ENCODE measurements at regions not wholly inside any gene's neighbourhood (a gene's known extent, or its start where the extent isn't known, plus 50 kb on each side); places are given as distances from the start of the nearest gene placed in this dataset.

- Histone ChIP-seq H3K4me3 (no peak overlapping the region), H3K9me3 (replicated peaks in 1 of 11) (peaks cover 7 to 18% (median 12%) of the 10 kb centered on the region in 11 experiments; a peak in 17 of 22 replicates), H3K27me3 (no peaks in the 10 kb centered on the region), H3K9ac (no peak overlapping the region), H4K20me1 (no peaks in the 10 kb centered on the region), H3K27ac (no peak overlapping the region), H3K4me2 (no peak overlapping the region), H3K36me3 (no peaks in the 10 kb centered on the region; a peak in 1 of 22 replicates), H3K4me1 (peaks cover 0 to 6% (median 0%) of the 10 kb centered on the region in 10 experiments; a peak in 1 of 20 replicates)
- TF ChIP-seq Cebpa-rat (IDR thresholded peaks at IDR 0.05): no peak
Measured at GRCh38 chr21:23799376-23799775, 1807.9 kb downstream of the MRPL39 start.

GRCh38 chr21:23792300-23792699 lies 1815.0 kb downstream of the MRPL39 start:
- H3K27ac ChIP-seq: no peak overlapping the region
- H3K36me3 ChIP-seq: no peaks in the 10 kb centered on the region; a peak in 1 of 22 replicates
- H3K4me3 ChIP-seq: no peak overlapping the region
- no peak for TF ChIP-seq Cebpa-rat (IDR thresholded peaks at IDR 0.05)
- no peak overlapping the region for H3K9ac ChIP-seq
- H3K9me3 ChIP-seq (replicated peaks in 1 of 11): peaks cover 0 to 10% (median 8%) of the 10 kb centered on the region in 11 experiments; a peak in 12 of 22 replicates
- no peak overlapping the region for H3K4me2 ChIP-seq
- no peaks in the 10 kb centered on the region for H3K4me1 ChIP-seq
- H4K20me1 ChIP-seq: no peaks in the 10 kb centered on the region
- H3K27me3 ChIP-seq: no peaks in the 10 kb centered on the region

- H3K4me1 ChIP-seq: no peaks in the 10 kb centered on the region
- no peaks in the 10 kb centered on the region for H4K20me1 ChIP-seq
- no peak overlapping the region for H3K9ac ChIP-seq
- no peak overlapping the region for H3K4me2 ChIP-seq
- no peak overlapping the region for H3K27ac ChIP-seq
- H3K27me3 ChIP-seq: no peaks in the 10 kb centered on the region
- H3K36me3 ChIP-seq: no peaks in the 10 kb centered on the region
- no peak overlapping the region for H3K4me3 ChIP-seq
- no peak for TF ChIP-seq Cebpa-rat (IDR thresholded peaks at IDR 0.05)
- peaks cover 0 to 10% (median 7%) of the 10 kb centered on the region in 11 experiments; a peak in 12 of 22 replicates for H3K9me3 ChIP-seq (replicated peaks in 1 of 11)
Measured at GRCh38 chr21:23789864-23790263, 1817.4 kb downstream of the MRPL39 start.

- H3K4me3 ChIP-seq: no peak overlapping the region
- peaks cover 0 to 14% (median 4%) of the 10 kb centered on the region in 11 experiments; a peak in 5 of 22 replicates for H3K9me3 ChIP-seq (replicated peaks in 1 of 11)
- H4K20me1 ChIP-seq: no peaks in the 10 kb centered on the region
- H3K27ac ChIP-seq: no peak overlapping the region
- no peak for TF ChIP-seq Cebpa-rat (IDR thresholded peaks at IDR 0.05)
- no peaks in the 10 kb centered on the region for H3K36me3 ChIP-seq
- H3K4me2 ChIP-seq: no peak overlapping the region
- no peaks in the 10 kb centered on the region for H3K4me1 ChIP-seq
- no peak overlapping the region for H3K9ac ChIP-seq
- no peaks in the 10 kb centered on the region for H3K27me3 ChIP-seq
Measured at GRCh38 chr21:23780326-23780725, 1827.0 kb downstream of the MRPL39 start.

GRCh38 chr21:23743821-23744220 lies 1863.5 kb downstream of the MRPL39 start:
- H3K27me3 ChIP-seq: no peaks in the 10 kb centered on the region
- H3K4me2 ChIP-seq: no peak overlapping the region
- no peak overlapping the region for H3K9ac ChIP-seq
- no peak overlapping the region for H3K4me3 ChIP-seq
- H3K9me3 ChIP-seq (replicated peaks in 1 of 11): peaks cover 29 to 57% (median 40%) of the 10 kb centered on the region in 11 experiments
- TF ChIP-seq Cebpa-rat (IDR thresholded peaks at IDR 0.05): no peak
- 0 out of 22 replicates have a peak, but pooled peaks cover 0 to 9% (median 0%) of the 10 kb centered on the region in 11 experiments for H3K36me3 ChIP-seq
- H3K27ac ChIP-seq: no peak overlapping the region
- no peaks in the 10 kb centered on the region for H4K20me1 ChIP-seq
- H3K4me1 ChIP-seq: no peaks in the 10 kb centered on the region

- no peaks in the 10 kb centered on the region for H3K27me3 ChIP-seq
Measured at GRCh38 chr21:23740463-23740862, 1866.8 kb downstream of the MRPL39 start.

GRCh38 chr21:23732776-23733175 lies 1874.5 kb downstream of the MRPL39 start:
- H4K20me1 ChIP-seq: no peaks in the 10 kb centered on the region
- no peak overlapping the region for H3K4me3 ChIP-seq
- no peaks in the 10 kb centered on the region for H3K27me3 ChIP-seq
- H3K27ac ChIP-seq: no peak overlapping the region
- TF ChIP-seq Cebpa-rat (IDR thresholded peaks at IDR 0.05): no peak
- H3K4me1 ChIP-seq: no peaks in the 10 kb centered on the region
- H3K9ac ChIP-seq: no peak overlapping the region
- H3K36me3 ChIP-seq: no peaks in the 10 kb centered on the region
- H3K9me3 ChIP-seq (replicated peaks in 1 of 11): no peaks in the 10 kb centered on the region
- no peak overlapping the region for H3K4me2 ChIP-seq

More at GRCh38 chr21:23740463-23740862, 1866.8 kb downstream of the MRPL39 start:
- no peak for TF ChIP-seq Cebpa-rat (IDR thresholded peaks at IDR 0.05)
- no peak overlapping the region for H3K9ac ChIP-seq
- H3K4me1 ChIP-seq: no peaks in the 10 kb centered on the region
- peaks cover 8 to 35% (median 16%) of the 10 kb centered on the region in 11 experiments for H3K9me3 ChIP-seq (replicated peaks in 1 of 11)
- no peak overlapping the region for H3K4me3 ChIP-seq
- H3K27ac ChIP-seq: no peak overlapping the region
- H3K36me3 ChIP-seq: no peaks in the 10 kb centered on the region
- no peak overlapping the region for H3K4me2 ChIP-seq
- no peaks in the 10 kb centered on the region for H4K20me1 ChIP-seq

GRCh38 chr21:23729331-23729730 lies 1878.0 kb downstream of the MRPL39 start:
- no peak for TF ChIP-seq Cebpa-rat (IDR thresholded peaks at IDR 0.05)
- no peak overlapping the region for H3K27ac ChIP-seq
- H3K36me3 ChIP-seq: no peaks in the 10 kb centered on the region
- no peak overlapping the region for H3K4me3 ChIP-seq
- no peaks in the 10 kb centered on the region for H4K20me1 ChIP-seq
- H3K4me2 ChIP-seq: no peak overlapping the region
- H3K9ac ChIP-seq: no peak overlapping the region
- no peaks in the 10 kb centered on the region for H3K27me3 ChIP-seq
- H3K4me1 ChIP-seq: no peaks in the 10 kb centered on the region
- no peaks in the 10 kb centered on the region for H3K9me3 ChIP-seq (replicated peaks in 1 of 11)

- Histone ChIP-seq H3K27me3 (no peaks in the 10 kb centered on the region), H3K9me3 (replicated peaks in 1 of 11) (no peaks in the 10 kb centered on the region), H3K27ac (no peak overlapping the region), H3K4me1 (no peaks in the 10 kb centered on the region), H3K36me3 (no peaks in the 10 kb centered on the region), H3K4me2 (no peak overlapping the region), H3K9ac (no peak overlapping the region), H3K4me3 (no peak overlapping the region), H4K20me1 (no peaks in the 10 kb centered on the region)
- TF ChIP-seq Cebpa-rat (IDR thresholded peaks at IDR 0.05): no peak
Measured at GRCh38 chr21:23725576-23725975, 1881.7 kb downstream of the MRPL39 start.

GRCh38 chr21:23718446-23719285 lies 1888.6 kb downstream of the MRPL39 start:
- no peak overlapping the region for H3K27ac ChIP-seq
- H3K4me2 ChIP-seq: no peak overlapping the region
- H3K9me3 ChIP-seq (replicated peaks in 1 of 11): peaks cover 8 to 13% (median 10%) of the 10 kb centered on the region in 11 experiments; a peak in 18 of 22 replicates
- no peak for TF ChIP-seq Cebpa-rat (IDR thresholded peaks at IDR 0.05)
- H3K27me3 ChIP-seq: no peaks in the 10 kb centered on the region
- no peaks in the 10 kb centered on the region for H4K20me1 ChIP-seq
- no peak overlapping the region for H3K9ac ChIP-seq
- H3K4me3 ChIP-seq: no peak overlapping the region
- H3K36me3 ChIP-seq: no peaks in the 10 kb centered on the region; a peak in 1 of 22 replicates
- H3K4me1 ChIP-seq: no peaks in the 10 kb centered on the region

Measured in BLaER1 treated with 17β-estradiol and CSF1 and Interleukin-3, amounts not matched to agents 10 nM and 100 nM (cell line).